ENCODE measurements at regions not wholly inside any gene's neighbourhood (a gene's known extent, or its start where the extent isn't known, plus 50 kb on each side); places are given as distances from the start of the nearest gene placed in this dataset.
A peak's percentile ranks its signal among the peaks of the same experiment; 100 is the strongest.

GRCh38 chr1:88538222-88538899 lies 145.7 kb upstream of the PKN2 start:
- Histone ChIP-seq H3K9me3 (no peaks in the 10 kb centered on the region), H3K27ac (no peak overlapping the region), H3K4me3 (no peak overlapping the region), H3K4me1 (peaks cover 0 to 18% (median 0%) of the 10 kb centered on the region in 3 donors), H3K27me3 (no peaks in the 10 kb centered on the region), H3K36me3 (no peaks in the 10 kb centered on the region)
- TF ChIP-seq CTCF (IDR thresholded peaks at IDR 0.05) = no peak
- no peak for TF ChIP-seq POLR2AphosphoS5 (IDR thresholded peaks at IDR 0.05)
- no peak for TF ChIP-seq EP300 (IDR thresholded peaks at IDR 0.05)
- no peak for TF ChIP-seq POLR2A (IDR thresholded peaks at IDR 0.05)
- no peak for ATAC-seq
- 26 to 32% methylated on average over 2 of the region's 2 CpGs for WGBS, 2 donors (ENCODE audit: low coverage in 1 of 2)

- 95 to 100% methylated on average over 2 of the region's 2 CpGs for WGBS, 2 donors (ENCODE audit: low coverage in 1 of 2)
- Histone ChIP-seq H3K27ac (no peak overlapping the region), H3K36me3 (no peaks in the 10 kb centered on the region), H3K4me3 (no peak overlapping the region), H3K27me3 (no peaks in the 10 kb centered on the region), H3K4me1 (peaks cover 0 to 18% (median 0%) of the 10 kb centered on the region in 3 donors), H3K9me3 (no peaks in the 10 kb centered on the region)
- no peak for ATAC-seq
- TF ChIP-seq CTCF (IDR thresholded peaks at IDR 0.05) = no peak
- TF ChIP-seq POLR2AphosphoS5 (IDR thresholded peaks at IDR 0.05) = no peak
- TF ChIP-seq POLR2A (IDR thresholded peaks at IDR 0.05) = no peak
- TF ChIP-seq EP300 (IDR thresholded peaks at IDR 0.05) = no peak
Observed at GRCh38 chr1:88540255-88540654, 143.8 kb upstream of the PKN2 start.

DNA sequence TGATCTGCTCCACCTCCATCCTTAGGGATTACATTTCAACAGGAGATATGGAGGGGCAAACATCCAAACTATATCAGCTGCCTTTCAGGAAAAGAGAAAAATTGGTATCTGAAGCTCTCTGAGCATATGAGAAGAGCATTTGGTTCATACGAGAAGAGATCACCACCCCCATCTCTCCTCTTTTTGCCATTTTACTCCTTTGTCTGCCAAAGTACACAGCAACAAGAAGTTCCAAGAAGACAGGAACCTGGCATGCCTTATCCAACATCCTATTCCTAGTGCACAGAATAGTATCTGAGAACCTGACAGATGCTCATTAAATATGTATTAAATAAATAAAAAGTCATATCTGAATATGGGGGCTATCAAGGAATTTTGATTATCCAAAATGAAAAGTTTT lies 142.5 kb upstream of the PKN2 start:
- WGBS, 2 donors (ENCODE audit: low coverage in 1 of 2) = 29 to 44% methylated on average over 1 of the region's 1 CpG
- no peak overlapping the region for H3K4me3 ChIP-seq
- H3K4me1 ChIP-seq = peaks cover 0 to 18% (median 0%) of the 10 kb centered on the region in 3 donors
- no peak overlapping the region for H3K27ac ChIP-seq
- H3K27me3 ChIP-seq = no peaks in the 10 kb centered on the region
- ATAC-seq = no peak
- H3K9me3 ChIP-seq = no peaks in the 10 kb centered on the region
- TF ChIP-seq CTCF (IDR thresholded peaks at IDR 0.05) (no peak), POLR2AphosphoS5 (IDR thresholded peaks at IDR 0.05) (no peak), EP300 (IDR thresholded peaks at IDR 0.05) (no peak), POLR2A (IDR thresholded peaks at IDR 0.05) (no peak)
- no peaks in the 10 kb centered on the region for H3K36me3 ChIP-seq

- no peaks in the 10 kb centered on the region for H3K36me3 ChIP-seq
- no peaks in the 10 kb centered on the region for H3K9me3 ChIP-seq
- no peak for ATAC-seq
- no peak overlapping the region for H3K4me3 ChIP-seq
- no peak overlapping the region for H3K27ac ChIP-seq
- no peaks in the 10 kb centered on the region for H3K27me3 ChIP-seq
- TF ChIP-seq POLR2AphosphoS5 (IDR thresholded peaks at IDR 0.05) = no peak
- TF ChIP-seq EP300 (IDR thresholded peaks at IDR 0.05) = no peak
- TF ChIP-seq POLR2A (IDR thresholded peaks at IDR 0.05) = no peak
- TF ChIP-seq CTCF (IDR thresholded peaks at IDR 0.05) = no peak
- H3K4me1 ChIP-seq = no peaks in the 10 kb centered on the region
Observed at GRCh38 chr1:88544195-88544594, 139.9 kb upstream of the PKN2 start.

- 8% methylated on average over 1 of the region's 1 CpG for whole genome bisulfite sequencing, 2 donors (ENCODE audit: low coverage in 1 of 2)
- no peak for ATAC-seq
- no peaks in the 10 kb centered on the region for H3K36me3 ChIP-seq
Observed at GRCh38 chr1:88549536-88549935, 134.5 kb upstream of the PKN2 start.

More at GRCh38 chr1:88549536-88549935, 134.5 kb upstream of the PKN2 start:
- Histone ChIP-seq H3K27ac (no peak overlapping the region), H3K4me1 (no peaks in the 10 kb centered on the region), H3K9me3 (no peaks in the 10 kb centered on the region), H3K4me3 (no peak overlapping the region), H3K27me3 (no peaks in the 10 kb centered on the region)
- peak; percentile 6 to 53 (median 33) for TF ChIP-seq CTCF (IDR thresholded peaks at IDR 0.05)
- no peak for TF ChIP-seq POLR2AphosphoS5 (IDR thresholded peaks at IDR 0.05)
